HEK293 (cell line): ENCODE measurements at regions not wholly inside any gene's neighbourhood (a gene's known extent, or its start where the extent isn't known, plus 50 kb on each side); places are given as distances from the start of the nearest gene placed in this dataset.

Experiments used
- BCL11B ChIP-seq: fragments of 450-650 bp; formaldehyde crosslinking; IDR thresholded peaks from 2 replicates; pipeline ENCODE4 v1.5.1; 2016; ENCODE audit warnings: low read depth, missing biosample characterization, missing genetic modification characterization
- CTCF ChIP-seq: fragments of 450-650 bp; formaldehyde crosslinking; IDR thresholded peaks from 2 replicates; pipeline ENCODE4 v1.5.1; 2016; ENCODE audit warnings: missing biosample characterization, missing genetic modification characterization
- KLF8 ChIP-seq: fragments of 450-650 bp; formaldehyde crosslinking; IDR thresholded peaks from 2 replicates; pipeline ENCODE4 v1.5.1; 2016; ENCODE audit warnings: missing biosample characterization, missing genetic modification characterization
- SETDB1 ChIP-seq: IDR thresholded peaks from one replicate; pipeline ENCODE4 v1.6.1; 2017; ENCODE audit warnings: mild to moderate bottlenecking, low read length, moderate library complexity, mixed read lengths; ENCODE audit not compliant: insufficient read length
- YY1 ChIP-seq: fragments of 450-650 bp; formaldehyde crosslinking; IDR thresholded peaks from 2 replicates; pipeline ENCODE4 v1.5.1; 2018; ENCODE audit warnings: missing biosample characterization, missing genetic modification characterization
- ZBTB10 ChIP-seq: fragments of 450-650 bp; formaldehyde crosslinking; IDR thresholded peaks from 2 replicates; pipeline ENCODE4 v1.5.1; 2016; ENCODE audit warnings: missing biosample characterization, missing genetic modification characterization
- ZBTB11 ChIP-seq: fragments of 450-650 bp; formaldehyde crosslinking; conservative IDR thresholded peaks from 2 replicates; pipeline ENCODE4 v1.5.1; 2016; ENCODE audit warnings: low read depth, missing biosample characterization, missing genetic modification characterization
- ZBTB7A ChIP-seq: fragments of 450-650 bp; formaldehyde crosslinking; IDR thresholded peaks from 2 replicates; pipeline ENCODE4 v1.5.1; 2016; ENCODE audit warnings: low read depth, missing biosample characterization, missing genetic modification characterization
- ZNF416 ChIP-seq: fragments of 450-650 bp; formaldehyde crosslinking; IDR thresholded peaks from 2 replicates; pipeline ENCODE4 v1.5.1; 2016; ENCODE audit warnings: missing biosample characterization, missing genetic modification characterization
- ZNF510 ChIP-seq: fragments of 450-650 bp; formaldehyde crosslinking; IDR thresholded peaks from 2 replicates; pipeline ENCODE4 v1.5.1; 2018; ENCODE audit warnings: mild to moderate bottlenecking, missing genetic modification characterization, missing biosample characterization; ENCODE audit not compliant: insufficient replicate concordance
- ZNF513 ChIP-seq: fragments of 450-650 bp; IDR thresholded peaks from 2 replicates; pipeline ENCODE4 v1.5.1; 2018; ENCODE audit warnings: missing biosample characterization, missing genetic modification characterization
- ZNF521 ChIP-seq: fragments of 450-650 bp; formaldehyde crosslinking; IDR thresholded peaks from 2 replicates; pipeline ENCODE4 v1.5.1; 2017; ENCODE audit warnings: missing biosample characterization, mild to moderate bottlenecking, missing genetic modification characterization
- ZNF654 ChIP-seq: fragments of 450-650 bp; formaldehyde crosslinking; IDR thresholded peaks from 2 replicates; pipeline ENCODE4 v1.5.1; 2016; ENCODE audit warnings: low read depth, missing biosample characterization, missing genetic modification characterization
- ZNF670 ChIP-seq: fragments of 450-650 bp; formaldehyde crosslinking; IDR thresholded peaks from 2 replicates; pipeline ENCODE4 v1.5.1; 2016; ENCODE audit warnings: missing biosample characterization, missing genetic modification characterization, low read depth

- TF ChIP-seq ZNF670 (tag by site-specific recombination) (no peak), SETDB1 (no peak), CTCF (tag by site-specific recombination) (no peak), ZNF510 (tag by site-specific recombination) (no peak), ZBTB7A (tag by site-specific recombination) (no peak), BCL11B (no peak), ZBTB10 (tag by site-specific recombination) (no peak), KLF8 (tag by site-specific recombination) (no peak), ZNF416 (tag by site-specific recombination) (no peak), ZNF521 (tag by site-specific recombination) (no peak), ZNF513 (tag by site-specific recombination) (no peak), ZNF654 (tag by site-specific recombination) (no peak), ZBTB11 (tag by site-specific recombination) (no peak), YY1 (no peak)
Measured at GRCh38 chrX:51272638-51273037, 60.0 kb upstream of the NUDT10 start.
